Adrenal gland (tissue), 5 donors: ENCODE measurements at regions not wholly inside any gene's neighbourhood (a gene's known extent, or its start where the extent isn't known, plus 50 kb on each side); places are given as distances from the start of the nearest gene placed in this dataset.

Experiments
- POLR2A ChIP-seq, 2 donors: fragments of 450-650 bp; IDR thresholded peaks; one replicate each; pipeline ENCODE4 v1.6.1; 2017; ENCODE audit warnings: antibody characterized with exemption in 2 of 2, mild to moderate bottlenecking in 2 of 2, moderate library complexity in 1 of 2
- TF ChIP-seq, protein P1 (sequence below), 6 experiments: fragments of 450-650 bp in 4 of 6; fragments of 200-600 bp in 2 of 6; sonication (generic) in 1 of 6; IDR thresholded peaks; 1 replicate in 5 of 6; 2 replicates in 1 of 6; pipeline versions ENCODE4 v1.5.1 to v1.8.0; 2016 to 2021; ENCODE audit warnings: antibody characterized with exemption in 6 of 6, mild to moderate bottlenecking in 2 of 6, moderate library complexity in 1 of 6
- donor health status: DM: no; HTN: no; CAD: no.

DNA sequence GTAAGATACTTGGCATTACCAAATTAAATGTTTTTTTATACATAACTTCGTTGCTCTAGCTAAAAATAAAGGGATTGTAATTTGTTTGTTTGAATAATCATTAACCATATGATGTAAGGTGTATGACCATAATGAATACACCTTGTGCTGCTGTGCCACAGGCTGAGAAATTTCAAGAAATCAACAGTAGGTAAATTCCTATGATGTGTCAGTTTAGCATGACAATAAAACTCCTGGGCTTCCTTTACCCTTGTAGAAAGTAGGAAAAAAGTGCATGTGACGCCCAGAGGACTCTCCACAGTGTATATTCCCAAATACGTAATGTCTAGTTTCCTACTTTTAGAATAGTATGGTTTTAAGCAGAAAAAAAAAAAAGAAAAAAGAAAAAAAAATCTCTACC lies 208.1 kb downstream of the SATB1 start:
- TF ChIP-seq, protein P1, sequence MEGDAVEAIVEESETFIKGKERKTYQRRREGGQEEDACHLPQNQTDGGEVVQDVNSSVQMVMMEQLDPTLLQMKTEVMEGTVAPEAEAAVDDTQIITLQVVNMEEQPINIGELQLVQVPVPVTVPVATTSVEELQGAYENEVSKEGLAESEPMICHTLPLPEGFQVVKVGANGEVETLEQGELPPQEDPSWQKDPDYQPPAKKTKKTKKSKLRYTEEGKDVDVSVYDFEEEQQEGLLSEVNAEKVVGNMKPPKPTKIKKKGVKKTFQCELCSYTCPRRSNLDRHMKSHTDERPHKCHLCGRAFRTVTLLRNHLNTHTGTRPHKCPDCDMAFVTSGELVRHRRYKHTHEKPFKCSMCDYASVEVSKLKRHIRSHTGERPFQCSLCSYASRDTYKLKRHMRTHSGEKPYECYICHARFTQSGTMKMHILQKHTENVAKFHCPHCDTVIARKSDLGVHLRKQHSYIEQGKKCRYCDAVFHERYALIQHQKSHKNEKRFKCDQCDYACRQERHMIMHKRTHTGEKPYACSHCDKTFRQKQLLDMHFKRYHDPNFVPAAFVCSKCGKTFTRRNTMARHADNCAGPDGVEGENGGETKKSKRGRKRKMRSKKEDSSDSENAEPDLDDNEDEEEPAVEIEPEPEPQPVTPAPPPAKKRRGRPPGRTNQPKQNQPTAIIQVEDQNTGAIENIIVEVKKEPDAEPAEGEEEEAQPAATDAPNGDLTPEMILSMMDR (IDR thresholded peaks at IDR 0.05) = no peak
- no peak for TF ChIP-seq POLR2A (IDR thresholded peaks at IDR 0.05)
